ENCODE measurements at regions not wholly inside any gene's neighbourhood (a gene's known extent, or its start where the extent isn't known, plus 50 kb on each side); places are given as distances from the start of the nearest gene placed in this dataset.

GRCh38 chrX:110454336-110454735, 95.7 kb downstream of the RTL9 start:
- Histone ChIP-seq H2AK5ac (ENCODE audit: insufficient read length, low read length) (no peak overlapping the region), H3K27ac (ENCODE audit: insufficient read length, low read depth, low read length) (no peak overlapping the region), H3K23me2 (ENCODE audit: insufficient read length, low read depth, low read length, poor library complexity, severe bottlenecking) (no peaks in the 10 kb centered on the region), H3K27me3 (ENCODE audit: insufficient read depth, low read length) (no peaks in the 10 kb centered on the region), H4K5ac (ENCODE audit: insufficient read length, low read depth, low read length) (no peak overlapping the region), H3K4me2 (ENCODE audit: insufficient read depth, insufficient read length, low read length) (no peak overlapping the region), H3K56ac (ENCODE audit: insufficient read length, low read depth, low read length) (no peak overlapping the region), H2BK120ac (ENCODE audit: low read depth, low read length, poor library complexity, severe bottlenecking) (no peak overlapping the region), H4K91ac (ENCODE audit: insufficient read length, low read depth, low read length) (no peak overlapping the region), H2BK5ac (ENCODE audit: insufficient read length, low read length) (no peak overlapping the region), H3T11ph (ENCODE audit: low read length) (no peak overlapping the region), H3K79me2 (ENCODE audit: insufficient read depth, low read length) (no peaks in the 10 kb centered on the region), H2AFZ (ENCODE audit: low read length) (no peak overlapping the region), H3K14ac (ENCODE audit: insufficient read depth, low read length) (no peak overlapping the region), H3K9me3 (ENCODE audit: control insufficient read depth, low read depth, low read length) (no peaks in the 10 kb centered on the region), H2BK12ac (ENCODE audit: insufficient read length, low read depth, low read length) (no peak overlapping the region), H3K23ac (ENCODE audit: insufficient read length, low read depth, low read length) (no peak overlapping the region), H2BK15ac (ENCODE audit: low read depth, low read length) (no peak overlapping the region), H3K4me1 (ENCODE audit: insufficient read depth, low read length) (no peaks in the 10 kb centered on the region), H3K4ac (ENCODE audit: low read depth, low read length) (no peak overlapping the region), H3K18ac (ENCODE audit: insufficient read length, low read depth, low read length) (no peak overlapping the region), H3K79me1 (ENCODE audit: insufficient read depth, low read depth, low read length, poor library complexity, severe bottlenecking) (no peaks in the 10 kb centered on the region), H4K20me1 (ENCODE audit: control insufficient read depth, insufficient read depth, insufficient read length) (no peaks in the 10 kb centered on the region), H3K9ac (ENCODE audit: extremely low read depth, insufficient read length, low read length) (no peak overlapping the region), H2BK20ac (ENCODE audit: low read depth, low read length, poor library complexity, severe bottlenecking) (no peak overlapping the region), H4K8ac (replicated peaks; ENCODE audit: insufficient read length, low read depth, low read length) (no peak overlapping the region)
- TF ChIP-seq, protein P1, sequence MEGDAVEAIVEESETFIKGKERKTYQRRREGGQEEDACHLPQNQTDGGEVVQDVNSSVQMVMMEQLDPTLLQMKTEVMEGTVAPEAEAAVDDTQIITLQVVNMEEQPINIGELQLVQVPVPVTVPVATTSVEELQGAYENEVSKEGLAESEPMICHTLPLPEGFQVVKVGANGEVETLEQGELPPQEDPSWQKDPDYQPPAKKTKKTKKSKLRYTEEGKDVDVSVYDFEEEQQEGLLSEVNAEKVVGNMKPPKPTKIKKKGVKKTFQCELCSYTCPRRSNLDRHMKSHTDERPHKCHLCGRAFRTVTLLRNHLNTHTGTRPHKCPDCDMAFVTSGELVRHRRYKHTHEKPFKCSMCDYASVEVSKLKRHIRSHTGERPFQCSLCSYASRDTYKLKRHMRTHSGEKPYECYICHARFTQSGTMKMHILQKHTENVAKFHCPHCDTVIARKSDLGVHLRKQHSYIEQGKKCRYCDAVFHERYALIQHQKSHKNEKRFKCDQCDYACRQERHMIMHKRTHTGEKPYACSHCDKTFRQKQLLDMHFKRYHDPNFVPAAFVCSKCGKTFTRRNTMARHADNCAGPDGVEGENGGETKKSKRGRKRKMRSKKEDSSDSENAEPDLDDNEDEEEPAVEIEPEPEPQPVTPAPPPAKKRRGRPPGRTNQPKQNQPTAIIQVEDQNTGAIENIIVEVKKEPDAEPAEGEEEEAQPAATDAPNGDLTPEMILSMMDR (conservative IDR thresholded peaks at IDR 0.05): no peak
- H3K27me3 Mint-ChIP-seq (ENCODE audit: low read depth): peaks cover 19% of the 10 kb centered on the region
- H3K36me3 Mint-ChIP-seq (ENCODE audit: insufficient read depth in 1 of 3, low read depth in 3 of 3): no peaks in the 10 kb centered on the region; a peak in 1 of 7 replicates
- no peak overlapping the region for H3K4me3 Mint-ChIP-seq
- H3K27ac Mint-ChIP-seq: no peak overlapping the region
- peaks cover 0 to 3% of the 10 kb centered on the region in 2 experiments; a peak in 2 of 4 replicates for H3K4me1 Mint-ChIP-seq
- no peaks in the 10 kb centered on the region for H3K9me3 Mint-ChIP-seq
- WGBS (ENCODE audit: extremely low coverage, insufficient read length, low lambda C conversion rate): no CpG with 5 or more reads among the region's 7 CpGs
- DNase-seq: no peak

All from H9 (cell line).